Muscle of leg (tissue), 3 donors: ENCODE measurements at regions not wholly inside any gene's neighbourhood (a gene's known extent, or its start where the extent isn't known, plus 50 kb on each side); places are given as distances from the start of the nearest gene placed in this dataset.
A peak's percentile ranks its signal among the peaks of the same experiment; 100 is the strongest.
"Not testable (repeated sequence)": the region's sequence is repeated elsewhere in the genome, so short reads cannot be mapped to it uniquely, and the experiment has no call there.

Source experiments
- DNase-seq: peaks from one replicate; pipeline ENCODE4 v3.0.0; 2013
- H3K27ac ChIP-seq: one replicate; pipeline ENCODE4 v1.5.1; 2013; ENCODE audit warnings: mild to moderate bottlenecking, low read length, control low read depth
- H3K27me3 ChIP-seq: one replicate; pipeline ENCODE4 v1.6.1; 2013; ENCODE audit warnings: low read length; ENCODE audit not compliant: control insufficient read depth, insufficient read depth
- H3K36me3 ChIP-seq: one replicate; pipeline ENCODE4 v1.6.1; 2013; ENCODE audit warnings: low read length; ENCODE audit not compliant: control insufficient read depth, insufficient read depth
- H3K4me1 ChIP-seq: one replicate; pipeline ENCODE4 v1.6.1; 2013; ENCODE audit warnings: low read length; ENCODE audit not compliant: control insufficient read depth, insufficient read depth
- H3K4me3 ChIP-seq: one replicate; pipeline ENCODE4 v1.5.1; 2013; ENCODE audit warnings: low read length, control low read depth
- H3K9me3 ChIP-seq: replicated peaks from 2 replicates; pipeline ENCODE4 v1.6.1; 2013; ENCODE audit warnings: low read depth, low read length; ENCODE audit not compliant: control insufficient read depth
- WGBS: methylation state at CpG from one replicate; pipeline ENCODE4 v1.1.5; 2013; ENCODE audit warnings: missing lambda C conversion rate; ENCODE audit not compliant: insufficient coverage; 5-methylcytosine and 5-hydroxymethylcytosine counted together

DNA sequence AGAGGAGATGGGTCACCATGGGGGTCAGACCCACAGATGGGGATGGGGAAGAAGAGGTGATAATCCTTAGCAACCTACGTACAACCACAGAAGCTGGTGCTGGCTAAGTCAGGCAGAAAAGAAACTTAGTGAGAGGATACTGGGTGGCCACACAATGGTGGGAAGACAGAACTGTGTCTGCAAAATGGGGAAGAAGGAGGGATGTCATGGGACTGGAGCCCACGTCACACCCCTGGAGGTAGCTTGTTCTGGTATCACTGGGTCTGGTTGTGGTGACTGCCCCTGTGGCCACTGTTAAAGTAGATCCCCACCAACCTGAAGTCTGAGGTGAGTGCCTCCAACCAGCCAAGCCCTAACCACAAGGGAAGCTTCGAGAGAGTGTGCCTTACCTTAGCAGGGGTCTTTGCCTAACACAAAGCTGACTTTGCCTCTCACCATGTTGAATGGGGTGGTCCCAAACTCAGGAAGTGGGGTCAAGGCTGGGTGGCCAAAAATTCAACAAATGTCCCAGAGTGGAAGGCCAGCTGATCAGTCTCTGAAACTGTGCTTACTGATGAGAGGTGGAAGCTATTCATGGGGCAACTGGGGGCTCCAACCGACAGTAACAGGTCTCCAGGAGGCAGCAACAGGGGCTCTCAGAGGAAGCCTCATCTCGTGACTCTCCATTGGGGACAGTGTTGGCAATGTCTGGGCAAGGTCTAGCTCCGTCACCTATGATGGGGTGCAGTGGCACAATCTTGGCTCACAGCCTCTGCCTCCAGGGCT, 64.8 kb upstream of the SLC1A4 start:
- 84% methylated on average over 4 of the region's 6 CpGs for WGBS
- Histone ChIP-seq H3K27ac (no peak overlapping the region), H3K9me3 (peaks cover 2% of the 10 kb centered on the region), H3K4me1 (no peaks in the 10 kb centered on the region), H3K27me3 (no peaks in the 10 kb centered on the region), H3K36me3 (no peaks in the 10 kb centered on the region), H3K4me3 (no peak overlapping the region)
- no peak for DNase-seq

DNA sequence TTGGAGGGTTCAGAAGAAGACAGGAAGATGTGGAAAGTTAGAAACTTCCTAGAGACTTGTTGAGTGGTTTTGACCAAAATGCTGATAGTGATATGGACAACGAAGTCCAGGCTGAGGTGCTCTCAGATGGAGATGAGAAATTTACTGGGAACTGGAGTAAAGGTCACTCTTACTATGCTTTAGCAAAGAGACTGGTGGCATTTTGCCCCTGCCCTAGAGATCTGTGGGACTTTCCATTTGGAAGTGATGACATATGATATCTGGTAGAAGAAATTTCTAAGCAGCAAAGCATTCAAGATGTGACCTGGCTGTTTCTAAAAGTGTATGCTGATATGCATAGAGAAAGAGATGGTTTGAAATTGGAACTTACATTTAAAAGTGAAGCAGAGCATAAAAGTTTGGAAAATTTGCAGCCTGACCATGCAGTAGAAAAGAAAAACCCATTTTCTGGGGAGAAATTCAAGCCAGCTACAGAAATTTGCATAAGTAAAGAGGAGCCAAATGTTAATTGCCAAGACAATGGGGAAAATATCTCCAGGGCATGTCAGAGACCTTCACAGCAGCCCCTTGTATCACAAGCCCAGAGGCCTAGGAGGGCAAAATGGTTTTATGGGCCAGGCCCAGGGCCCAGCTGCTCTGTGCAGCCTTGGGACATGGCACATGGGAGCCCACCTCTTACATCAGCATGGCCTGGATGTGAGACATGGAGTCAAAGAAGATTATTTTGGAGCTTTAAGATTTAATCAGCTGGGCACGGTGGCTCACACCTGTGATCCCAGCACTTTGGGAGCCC, 63.1 kb upstream of the SLC1A4 start:
- not testable (repeated sequence) for H3K4me1 ChIP-seq, H3K36me3 ChIP-seq, DNase-seq, H3K27me3 ChIP-seq, H3K9me3 ChIP-seq, H3K27ac ChIP-seq, H3K4me3 ChIP-seq
- WGBS, result 94% methylated on average over 2 of the region's 2 CpGs

DNA sequence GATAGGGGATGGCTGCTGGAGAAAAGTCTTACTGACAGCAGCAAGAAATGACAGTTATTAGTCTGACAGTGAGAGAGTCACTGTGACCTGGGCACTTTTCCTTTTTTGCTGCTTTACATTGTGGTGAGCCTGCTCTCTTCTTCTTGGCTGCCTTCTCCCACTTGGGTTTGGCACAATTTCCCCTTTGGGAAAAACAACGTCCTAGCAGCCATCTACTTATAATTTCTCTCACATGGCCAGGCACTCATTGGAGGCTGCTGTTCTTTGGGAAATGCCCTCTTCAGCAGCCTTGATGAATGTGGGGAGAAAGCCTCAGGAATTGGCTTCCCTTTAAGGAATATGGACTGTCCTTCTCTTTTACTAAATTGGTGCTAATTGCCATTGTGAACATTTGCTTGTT, 60.4 kb upstream of the SLC1A4 start:
- H3K27ac ChIP-seq, result no peak overlapping the region
- no peak for DNase-seq
- no peaks in the 10 kb centered on the region for H3K27me3 ChIP-seq
- no peak overlapping the region for H3K4me3 ChIP-seq
- H3K4me1 ChIP-seq, result no peaks in the 10 kb centered on the region
- WGBS, result no CpG with 5 or more reads among the region's 1 CpG
- H3K36me3 ChIP-seq, result no peaks in the 10 kb centered on the region
- H3K9me3 ChIP-seq, result peaks cover 2% of the 10 kb centered on the region

DNA sequence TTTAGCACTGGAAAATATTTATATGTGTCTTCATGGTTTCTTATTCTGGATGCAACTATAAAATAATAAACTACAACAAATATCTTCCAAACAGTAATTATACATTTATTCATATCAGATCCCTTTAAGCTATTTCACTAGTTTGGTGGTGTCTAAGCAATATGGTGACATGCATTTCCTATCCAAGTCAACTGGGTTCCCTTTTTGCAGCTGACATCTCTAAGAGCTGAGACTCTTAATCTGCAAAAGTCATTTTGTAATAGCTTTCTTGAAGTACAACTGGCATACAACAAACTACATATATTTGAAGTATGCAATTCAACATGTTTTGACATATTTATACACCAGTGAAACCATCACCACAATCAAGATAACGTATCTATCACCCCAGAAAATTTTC, 59.9 kb upstream of the SLC1A4 start:
- Histone ChIP-seq H3K27me3 (no peaks in the 10 kb centered on the region), H3K4me3 (no peak overlapping the region), H3K27ac (no peak overlapping the region), H3K9me3 (peaks cover 2% of the 10 kb centered on the region), H3K36me3 (no peaks in the 10 kb centered on the region), H3K4me1 (no peaks in the 10 kb centered on the region)
- WGBS, result no CpG with 5 or more reads among the region's 1 CpG
- no peak for DNase-seq

DNA sequence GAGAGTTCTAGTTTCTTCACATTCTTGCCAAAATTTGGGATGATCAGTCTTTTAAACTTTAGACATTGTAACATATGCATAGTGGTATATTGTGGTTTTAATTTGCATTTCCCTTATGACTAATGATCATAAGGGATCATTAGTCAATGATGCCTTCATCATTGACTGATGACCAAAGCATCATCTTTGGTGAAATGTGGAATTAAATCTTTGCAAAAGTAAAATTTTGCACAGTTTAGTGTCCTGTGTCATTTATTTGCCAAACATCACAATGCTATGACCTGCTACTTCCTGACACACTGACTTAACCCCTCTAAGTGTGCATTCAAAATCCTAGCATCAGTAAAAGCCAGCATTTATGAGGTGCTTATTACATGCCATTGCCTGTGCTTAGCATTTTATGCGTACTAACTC, 58.9 kb upstream of the SLC1A4 start:
- no peaks in the 10 kb centered on the region for H3K36me3 ChIP-seq
- H3K4me1 ChIP-seq, result no peaks in the 10 kb centered on the region
- WGBS, result no CpG with 5 or more reads among the region's 1 CpG
- H3K9me3 ChIP-seq, result peaks cover 2% of the 10 kb centered on the region
- H3K27ac ChIP-seq, result no peak overlapping the region
- H3K4me3 ChIP-seq, result no peak overlapping the region
- H3K27me3 ChIP-seq, result peaks cover 2% of the 10 kb centered on the region
- no peak for DNase-seq

DNA sequence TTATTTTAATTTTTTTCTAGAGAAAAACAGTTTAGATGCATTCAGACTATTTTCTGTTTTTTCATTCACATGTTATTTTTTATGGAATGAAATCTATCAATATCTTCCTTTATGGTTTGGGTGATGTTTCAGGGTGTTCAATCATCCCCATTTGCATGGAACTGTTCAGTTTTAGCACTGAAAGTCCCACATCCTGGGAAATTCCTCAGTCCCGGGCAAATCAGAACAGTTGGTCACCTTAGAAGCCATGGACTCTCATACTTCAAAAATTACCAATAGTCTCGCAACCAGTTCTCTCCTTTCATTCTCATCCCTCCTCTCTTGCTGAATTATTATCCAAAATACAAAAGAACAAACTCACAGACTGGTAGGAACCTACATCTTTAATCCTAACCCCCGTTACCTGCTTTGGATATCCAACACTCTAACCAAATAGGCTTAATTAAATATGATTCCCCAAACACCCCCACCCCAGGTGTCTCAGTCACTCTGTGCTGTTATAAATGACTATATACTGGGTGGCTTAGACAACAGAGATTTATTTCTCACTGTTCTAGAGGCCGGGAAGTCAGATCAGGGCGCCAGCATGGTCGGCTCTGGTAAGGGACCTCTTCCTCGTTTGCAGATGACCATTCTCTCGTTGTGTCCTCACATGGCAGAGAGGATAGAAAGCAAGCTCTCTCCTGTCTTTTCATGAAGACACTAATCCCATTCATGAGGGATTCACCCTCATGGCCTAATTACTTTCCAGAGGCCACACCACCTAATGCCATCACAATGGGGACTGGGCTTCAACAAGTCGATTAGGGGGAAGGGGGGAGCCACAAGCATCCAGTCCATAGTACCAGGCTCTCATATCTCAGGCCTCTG, 57.7 kb upstream of the SLC1A4 start:
- 93% methylated on average over 7 of the region's 9 CpGs for WGBS

GRCh38 chr2:64932116-64932370, 57.2 kb upstream of the SLC1A4 start:
- H3K27ac ChIP-seq, result no peak overlapping the region
- 60% methylated on average over 1 of the region's 1 CpG for WGBS
- H3K4me3 ChIP-seq, result no peak overlapping the region
- H3K9me3 ChIP-seq, result no peaks in the 10 kb centered on the region
- no peaks in the 10 kb centered on the region for H3K4me1 ChIP-seq
- no peaks in the 10 kb centered on the region for H3K36me3 ChIP-seq
- peaks cover 2% of the 10 kb centered on the region for H3K27me3 ChIP-seq
- DNase-seq, result no peak

More for the DNA sequence above, 57.7 kb upstream of the SLC1A4 start:
- Histone ChIP-seq H3K4me1 (no peaks in the 10 kb centered on the region), H3K9me3 (no peaks in the 10 kb centered on the region), H3K4me3 (no peak overlapping the region), H3K36me3 (no peaks in the 10 kb centered on the region), H3K27me3 (peaks cover 2% of the 10 kb centered on the region), H3K27ac (no peak overlapping the region)
- no peak for DNase-seq

DNA sequence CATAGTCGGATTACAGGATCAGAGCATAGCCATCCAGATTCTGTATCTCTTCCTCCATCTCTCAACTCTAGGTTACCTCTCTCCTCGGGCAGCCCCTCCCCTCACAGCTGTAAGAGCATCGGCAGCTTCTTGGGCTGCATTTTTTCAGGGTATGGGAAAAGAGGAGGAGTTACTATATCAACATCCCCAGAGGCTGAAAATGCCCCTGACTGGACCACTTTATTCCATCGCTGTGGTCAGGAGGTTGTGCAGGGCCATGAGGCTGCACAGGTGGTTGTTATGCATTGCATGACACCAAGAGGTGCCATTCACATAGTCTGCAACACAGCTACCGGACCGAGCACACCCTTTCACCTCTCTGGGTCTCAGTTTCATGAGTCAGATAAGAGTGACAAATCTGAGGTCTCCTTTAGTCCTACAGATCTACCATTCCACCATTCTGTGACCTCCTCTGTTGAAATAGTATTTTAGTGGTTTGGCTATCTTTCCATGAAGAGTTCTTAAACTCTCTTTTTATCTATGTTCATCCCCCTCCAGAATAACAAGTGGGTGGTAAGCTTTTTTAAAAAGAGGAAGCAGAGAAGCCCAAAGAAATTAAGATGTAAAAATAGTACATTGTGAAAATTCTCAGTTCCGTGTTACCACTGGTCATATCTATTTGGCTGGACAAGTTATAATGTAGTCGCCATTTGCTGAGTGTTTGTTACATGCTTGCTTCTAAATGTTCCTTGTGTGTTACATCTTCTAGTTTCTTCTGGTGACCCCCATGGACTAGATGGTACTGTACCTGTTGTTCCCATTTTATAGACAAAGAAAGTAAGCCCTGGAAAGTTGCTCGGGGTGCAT, 56.6 kb upstream of the SLC1A4 start:
- Histone ChIP-seq H3K9me3 (no peaks in the 10 kb centered on the region), H3K4me1 (no peaks in the 10 kb centered on the region), H3K36me3 (no peaks in the 10 kb centered on the region), H3K27ac (no peak overlapping the region), H3K4me3 (no peak overlapping the region), H3K27me3 (peaks cover 2% of the 10 kb centered on the region)
- WGBS, result 60% methylated on average over 1 of the region's 9 CpGs
- DNase-seq, result peak; percentile 31

GRCh38 chr2:64934530-64934929, 54.7 kb upstream of the SLC1A4 start:
- Histone ChIP-seq H3K27me3 (peaks cover 2% of the 10 kb centered on the region), H3K4me3 (no peak overlapping the region), H3K27ac (no peak overlapping the region), H3K36me3 (no peaks in the 10 kb centered on the region), H3K9me3 (no peaks in the 10 kb centered on the region), H3K4me1 (no peaks in the 10 kb centered on the region)
- WGBS, result 100% methylated on average over 1 of the region's 4 CpGs
- no peak for DNase-seq
